ENCODE measurements at regions not wholly inside any gene's neighbourhood (a gene's known extent, or its start where the extent isn't known, plus 50 kb on each side); places are given as distances from the start of the nearest gene placed in this dataset.

GRCh38 chr3:81936817-81937216 lies 175.4 kb upstream of the GBE1 start:
- no peak for DNase-seq

GRCh38 chr3:81932681-81933080 lies 171.2 kb upstream of the GBE1 start:
- no peak for DNase-seq

- no peak for DNase-seq
These were observed 170.1 kb upstream of the GBE1 start for GRCh38 chr3:81931265-81932251.

GRCh38 chr3:81929697-81930096 lies 168.3 kb upstream of the GBE1 start:
- no peak for DNase-seq

GRCh38 chr3:81927811-81928210 lies 166.4 kb upstream of the GBE1 start:
- no peak for DNase-seq

- no peak for DNase-seq
These were observed 163.9 kb upstream of the GBE1 start for GRCh38 chr3:81925385-81925784.

- DNase-seq, result no peak
These were observed 161.6 kb upstream of the GBE1 start for GRCh38 chr3:81923038-81923437.

- DNase-seq, result no peak
These were observed 161.0 kb upstream of the GBE1 start for GRCh38 chr3:81922404-81922803.

GRCh38 chr3:81920816-81921215 lies 159.4 kb upstream of the GBE1 start:
- no peak for DNase-seq

- DNase-seq, result no peak
These were observed 155.4 kb upstream of the GBE1 start for GRCh38 chr3:81916890-81917289.

GRCh38 chr3:81913886-81914663 lies 152.6 kb upstream of the GBE1 start:
- no peak for DNase-seq

GRCh38 chr3:81911221-81911620 lies 149.8 kb upstream of the GBE1 start:
- DNase-seq, result no peak

- no peak for DNase-seq
These were observed 148.9 kb upstream of the GBE1 start for GRCh38 chr3:81910244-81910852.

- no peak for DNase-seq
These were observed 148.4 kb upstream of the GBE1 start for GRCh38 chr3:81909796-81910195.

- DNase-seq, result no peak
These were observed 147.1 kb upstream of the GBE1 start for GRCh38 chr3:81908561-81908960.

GRCh38 chr3:81898336-81898735 lies 136.9 kb upstream of the GBE1 start:
- DNase-seq, result no peak

GRCh38 chr3:81894598-81894997 lies 133.2 kb upstream of the GBE1 start:
- no peak for DNase-seq

GRCh38 chr3:81891055-81891895 lies 129.8 kb upstream of the GBE1 start:
- DNase-seq, result no peak

GRCh38 chr3:81888914-81889557 lies 127.6 kb upstream of the GBE1 start:
- DNase-seq, result no peak

- DNase-seq, result no peak
These were observed 126.0 kb upstream of the GBE1 start for GRCh38 chr3:81887448-81887847.

- DNase-seq, result no peak
These were observed 124.6 kb upstream of the GBE1 start for GRCh38 chr3:81886081-81886480.

GRCh38 chr3:81884791-81885190 lies 123.3 kb upstream of the GBE1 start:
- no peak for DNase-seq

All from activated CD4-positive, CD25-positive, alpha-beta regulatory T cell (primary cell).